PC-3 (cell line): ENCODE measurements at regions not wholly inside any gene's neighbourhood (a gene's known extent, or its start where the extent isn't known, plus 50 kb on each side); places are given as distances from the start of the nearest gene placed in this dataset.
"Not testable (repeated sequence)": the region's sequence is repeated elsewhere in the genome, so short reads cannot be mapped to it uniquely, and the experiment has no call there.

Experiments
- ATAC-seq: fragments of 200-7000 bp; cut with Tn5 transposase; 2 replicates; pipeline ENCODE4 v1.9.1; 2020; ENCODE audit warnings: mild to moderate bottlenecking, moderate library complexity
- BruUV-seq: library from RNA; stranded (reverse); fragments of 400-500 nt; replicated peaks from 2 replicates; lab custom pipeline; 2021; lab: Mats Ljungman, UMichigan
- CTCF ChIA-PET: fragments of 300-600 bp; sonication (Branson Sonifier 250); formaldehyde crosslinking; loops from one replicate; lab custom pipeline; 2022; ENCODE audit warnings: antibody characterized with exemption; lab: Charles Lee
- POLR2A ChIA-PET: fragments of 300-600 bp; sonication (Branson Sonifier 250); formaldehyde crosslinking; loops from one replicate; lab custom pipeline; 2022; ENCODE audit warnings: antibody characterized with exemption; ENCODE audit not compliant: unreplicated experiment; lab: Charles Lee
- DNase-seq: peaks from one replicate; pipeline ENCODE4 v3.0.0-alpha.2; 2015
- H2AFZ ChIP-seq: fragments of 300-600 bp; sonication (generic); 2 replicates; pipeline ENCODE4 v1.6.0; 2016; ENCODE audit warnings: antibody characterized with exemption, low read length
- H3F3A ChIP-seq: fragments of 300-600 bp; sonication (generic); one replicate; pipeline ENCODE4 v1.6.0; 2017; ENCODE audit warnings: antibody characterized with exemption, low read length, control low read depth, mild to moderate bottlenecking; ENCODE audit not compliant: unreplicated experiment
- H3K27ac ChIP-seq: fragments of 300-600 bp; sonication (generic); 2 replicates; pipeline ENCODE4 v1.5.1; 2016; ENCODE audit warnings: mild to moderate bottlenecking, low read length
- H3K27me3 ChIP-seq: fragments of 300-600 bp; sonication (generic); 2 replicates; pipeline ENCODE4 v1.6.1; 2016; ENCODE audit warnings: low read length, mixed read lengths
- H3K36me3 ChIP-seq: fragments of 300-600 bp; sonication (generic); 2 replicates; pipeline ENCODE4 v1.6.1; 2016; ENCODE audit warnings: low read depth, mixed run types, low read length, mixed read lengths
- H3K4me1 ChIP-seq: fragments of 300-600 bp; sonication (generic); 2 replicates; pipeline ENCODE4 v1.5.1; 2016; ENCODE audit warnings: low read length; ENCODE audit not compliant: insufficient read depth
- H3K4me2 ChIP-seq: fragments of 300-600 bp; sonication (generic); 2 replicates; pipeline ENCODE4 v1.6.0; 2016; ENCODE audit warnings: low read length
- H3K4me3 ChIP-seq: fragments of 300-600 bp; sonication (generic); 2 replicates; pipeline ENCODE4 v1.5.1; 2016; ENCODE audit warnings: mild to moderate bottlenecking, low read length, mixed read lengths
- H3K79me2 ChIP-seq: fragments of 300-600 bp; sonication (generic); 2 replicates; pipeline ENCODE4 v1.6.1; 2017; ENCODE audit warnings: low read length, mixed read lengths
- H3K9ac ChIP-seq: fragments of 300-600 bp; sonication (generic); 2 replicates; pipeline ENCODE4 v1.6.0; 2016; ENCODE audit warnings: mild to moderate bottlenecking, low read length
- H3K9me2 ChIP-seq: fragments of 300-600 bp; sonication (generic); replicated peaks from 2 replicates; pipeline ENCODE4 v1.6.1; 2016; ENCODE audit warnings: mixed run types, low read length, mixed read lengths
- H3K9me3 ChIP-seq: fragments of 300-600 bp; sonication (generic); 2 replicates; pipeline ENCODE4 v1.6.1; 2016; ENCODE audit warnings: low read length, mixed read lengths
- H4K20me1 ChIP-seq: fragments of 300-600 bp; sonication (generic); 2 replicates; pipeline ENCODE4 v1.6.1; 2016; ENCODE audit warnings: low read length, mixed read lengths
- EZH2 ChIP-seq: fragments of 300-600 bp; sonication (generic); IDR thresholded peaks from one replicate; pipeline ENCODE4 v1.6.1; 2017; ENCODE audit warnings: antibody characterized with exemption, mild to moderate bottlenecking, low read length; ENCODE audit not compliant: unreplicated experiment
- EZH2phosphoT487 ChIP-seq: fragments of 300-600 bp; sonication (generic); IDR thresholded peaks from 2 replicates; pipeline ENCODE4 v1.6.1; 2018; ENCODE audit warnings: mild to moderate bottlenecking, antibody characterized with exemption, low read length, borderline replicate concordance
- intact Hi-C: fragments of 100-400 bp; cut with micrococcal nuclease; formaldehyde crosslinking; loops from 2 replicates; pipeline ENCODE4 v1.9.0; 2023
- TF ChIP-seq, protein P1 (sequence below): fragments of 300-600 bp; sonication (generic); conservative IDR thresholded peaks from 2 replicates; pipeline ENCODE4 v1.5.1; 2017; ENCODE audit warnings: antibody characterized with exemption, low read depth, mild to moderate bottlenecking, low read length

DNA sequence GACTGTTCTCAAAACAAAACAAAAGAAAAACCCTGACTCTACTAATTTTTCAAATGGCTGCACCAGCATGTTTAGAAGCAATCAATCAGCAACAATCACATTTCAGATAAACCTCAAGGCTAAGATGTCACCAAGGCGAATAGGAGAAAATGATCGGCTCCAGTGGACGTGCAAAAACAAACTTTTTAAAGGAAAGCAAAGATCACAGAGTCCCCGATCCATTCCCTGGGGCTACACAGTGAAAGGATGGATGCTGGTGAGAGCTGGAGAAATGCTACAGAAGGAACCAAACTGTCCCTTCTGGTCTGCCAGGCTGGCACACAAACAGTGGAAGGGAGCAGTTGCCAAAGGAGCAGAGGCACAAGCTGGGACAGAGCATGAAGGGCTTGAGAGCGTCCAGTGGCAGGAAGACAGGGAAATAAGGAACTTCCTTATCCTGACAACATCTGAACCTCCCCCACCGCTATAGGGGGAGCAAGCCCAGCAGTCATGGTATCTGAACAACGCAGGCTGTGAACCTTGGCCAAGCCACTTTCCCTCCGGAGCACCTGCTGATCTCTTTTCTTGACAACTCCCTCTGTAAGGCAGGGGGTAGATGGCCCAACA is 73.7 kb upstream of the HIVEP1 start:
- intact Hi-C loops: no loop called here
- Histone ChIP-seq H3K4me1 (no peaks in the 10 kb centered on the region), H2AFZ (peak overlapping the region; percentile 63), H3K9me2 (no peaks in the 10 kb centered on the region), H3K9me3 (no peaks in the 10 kb centered on the region), H3K36me3 (no peaks in the 10 kb centered on the region), H4K20me1 (no peaks in the 10 kb centered on the region), H3K4me2 (no peak overlapping the region), H3F3A (no peaks in the 10 kb centered on the region), H3K79me2 (no peaks in the 10 kb centered on the region), H3K4me3 (no peak overlapping the region), H3K9ac (no peak overlapping the region), H3K27me3 (no peaks in the 10 kb centered on the region), H3K27ac (no peak overlapping the region)
- ATAC-seq (no peak), DNase-seq (no peak)
- ChIA-PET CTCF (no interaction called here), POLR2A (no interaction called here)
- no TSS peak for BruUV-seq
- no peak for TF ChIP-seq EZH2
- TF ChIP-seq, protein P1, sequence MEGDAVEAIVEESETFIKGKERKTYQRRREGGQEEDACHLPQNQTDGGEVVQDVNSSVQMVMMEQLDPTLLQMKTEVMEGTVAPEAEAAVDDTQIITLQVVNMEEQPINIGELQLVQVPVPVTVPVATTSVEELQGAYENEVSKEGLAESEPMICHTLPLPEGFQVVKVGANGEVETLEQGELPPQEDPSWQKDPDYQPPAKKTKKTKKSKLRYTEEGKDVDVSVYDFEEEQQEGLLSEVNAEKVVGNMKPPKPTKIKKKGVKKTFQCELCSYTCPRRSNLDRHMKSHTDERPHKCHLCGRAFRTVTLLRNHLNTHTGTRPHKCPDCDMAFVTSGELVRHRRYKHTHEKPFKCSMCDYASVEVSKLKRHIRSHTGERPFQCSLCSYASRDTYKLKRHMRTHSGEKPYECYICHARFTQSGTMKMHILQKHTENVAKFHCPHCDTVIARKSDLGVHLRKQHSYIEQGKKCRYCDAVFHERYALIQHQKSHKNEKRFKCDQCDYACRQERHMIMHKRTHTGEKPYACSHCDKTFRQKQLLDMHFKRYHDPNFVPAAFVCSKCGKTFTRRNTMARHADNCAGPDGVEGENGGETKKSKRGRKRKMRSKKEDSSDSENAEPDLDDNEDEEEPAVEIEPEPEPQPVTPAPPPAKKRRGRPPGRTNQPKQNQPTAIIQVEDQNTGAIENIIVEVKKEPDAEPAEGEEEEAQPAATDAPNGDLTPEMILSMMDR: no peak

DNA sequence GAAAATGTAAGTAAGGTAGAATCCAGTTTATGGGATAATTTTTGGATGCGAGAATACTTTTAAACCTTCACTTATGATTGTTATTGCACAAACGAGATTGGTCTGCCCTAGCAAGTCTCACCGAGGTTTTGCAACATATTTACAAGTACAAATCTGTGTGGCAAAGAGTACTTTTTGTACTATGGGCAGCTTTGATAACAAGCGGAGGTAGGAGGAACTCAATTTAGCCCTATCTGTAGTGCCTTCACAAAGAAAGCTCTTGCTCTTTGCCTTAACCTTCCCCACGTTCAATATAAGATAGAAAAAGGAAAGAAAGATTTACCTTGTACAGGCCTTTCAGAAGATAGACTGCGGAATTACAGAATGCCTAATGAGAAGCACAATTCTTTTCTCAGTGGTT is 77.5 kb upstream of the HIVEP1 start:
- TF ChIP-seq EZH2 (no peak), EZH2phosphoT487 (no peak)
- no peak overlapping the region for H3K27ac ChIP-seq
- POLR2A ChIA-PET: no interaction called here
- H2AFZ ChIP-seq: no peak overlapping the region
- H3K27me3 ChIP-seq: no peaks in the 10 kb centered on the region
- intact Hi-C loops: no loop called here
- CTCF ChIA-PET: no interaction called here
- H3K36me3 ChIP-seq: no peaks in the 10 kb centered on the region
- H4K20me1 ChIP-seq: no peaks in the 10 kb centered on the region
- no peaks in the 10 kb centered on the region for H3F3A ChIP-seq
- H3K79me2 ChIP-seq: no peaks in the 10 kb centered on the region
- no peak overlapping the region for H3K9ac ChIP-seq
- DNase-seq (no peak), ATAC-seq (no peak)
- H3K4me1 ChIP-seq: no peaks in the 10 kb centered on the region
- no peak overlapping the region for H3K4me3 ChIP-seq
- no peaks in the 10 kb centered on the region for H3K9me3 ChIP-seq
- no TSS peak for BruUV-seq
- no peaks in the 10 kb centered on the region for H3K9me2 ChIP-seq
- no peak overlapping the region for H3K4me2 ChIP-seq

DNA sequence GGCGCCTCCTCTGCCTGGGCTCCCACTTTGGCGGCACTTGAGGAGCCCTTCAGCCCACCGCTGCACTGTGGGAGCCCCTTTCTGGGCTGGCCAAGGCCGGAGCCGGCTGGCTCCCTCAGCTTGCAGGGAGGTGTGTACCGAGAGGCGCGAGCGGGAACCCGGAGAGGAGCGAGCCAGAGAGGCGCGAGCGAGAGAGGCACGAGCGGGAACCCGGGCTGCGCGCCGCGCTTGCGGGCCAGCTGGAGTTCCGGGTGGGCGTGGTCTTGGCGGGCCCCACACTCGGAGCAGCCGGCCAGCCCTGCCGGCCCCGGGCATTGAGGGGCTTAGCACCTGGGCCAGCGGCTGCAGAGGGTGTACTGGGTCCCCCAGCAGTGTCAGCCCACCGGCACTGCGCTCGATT is 79.2 kb upstream of the HIVEP1 start:
- CTCF ChIA-PET, H2AFZ ChIP-seq, H3K4me1 ChIP-seq, H3K9me3 ChIP-seq, intact Hi-C loops, H3K4me2 ChIP-seq, POLR2A ChIA-PET, BruUV-seq, H3K27ac ChIP-seq, H3K79me2 ChIP-seq, H3K9ac ChIP-seq, H4K20me1 ChIP-seq, H3K27me3 ChIP-seq, H3K4me3 ChIP-seq, H3K36me3 ChIP-seq, DNase-seq, H3K9me2 ChIP-seq, ATAC-seq, H3F3A ChIP-seq: not testable (repeated sequence)
